ENCODE measurements at regions not wholly inside any gene's neighbourhood (a gene's known extent, or its start where the extent isn't known, plus 50 kb on each side); places are given as distances from the start of the nearest gene placed in this dataset.

DNA sequence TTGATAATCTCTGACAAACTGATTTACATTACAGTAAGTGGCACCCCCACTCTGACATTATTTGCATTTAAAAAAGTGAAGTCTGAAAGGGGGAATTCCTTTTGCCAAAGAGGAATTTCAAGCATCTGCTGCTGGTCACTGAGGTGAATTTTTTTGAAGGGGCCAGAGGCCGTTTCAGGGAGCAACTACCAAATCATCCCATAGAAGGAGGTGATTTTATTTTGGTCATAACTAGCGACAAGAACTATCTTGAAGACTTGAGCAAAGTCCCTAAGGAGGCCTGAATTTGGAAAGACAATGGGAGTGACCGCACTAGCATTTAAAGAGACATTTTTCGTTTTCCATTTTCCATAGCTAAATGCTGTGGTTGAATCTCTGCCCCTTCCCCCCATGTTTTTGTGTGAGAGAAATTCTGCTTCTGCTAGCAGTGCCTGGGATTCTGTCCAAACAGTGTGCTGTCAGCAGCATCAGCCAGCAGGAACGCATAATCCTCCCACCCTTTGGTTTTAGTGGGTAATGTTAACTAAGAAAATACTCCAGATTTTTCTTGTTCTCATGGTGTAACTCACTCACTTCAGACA is 110.1 kb upstream of the MED14 start:
- Histone ChIP-seq H3K4me1 (ENCODE audit: low read depth, poor library complexity, severe bottlenecking) (no peaks in the 10 kb centered on the region), H3K36me3 (ENCODE audit: insufficient read depth) (no peaks in the 10 kb centered on the region), H3K79me2 (ENCODE audit: insufficient read depth, low read depth) (no peaks in the 10 kb centered on the region), H3K27me3 (ENCODE audit: insufficient read depth, low read depth) (no peaks in the 10 kb centered on the region), H3K9ac (no peak overlapping the region), H3K4me2 (no peak overlapping the region), H3K4me3 (IDR thresholded peaks at IDR 0.05; ENCODE audit: insufficient read depth, low read depth, low read length) (no peak overlapping the region), H2AFZ (ENCODE audit: low read depth) (no peak overlapping the region), H3K27ac (no peak overlapping the region), H4K20me1 (ENCODE audit: insufficient read depth) (no peaks in the 10 kb centered on the region)
- TF ChIP-seq, protein P1, sequence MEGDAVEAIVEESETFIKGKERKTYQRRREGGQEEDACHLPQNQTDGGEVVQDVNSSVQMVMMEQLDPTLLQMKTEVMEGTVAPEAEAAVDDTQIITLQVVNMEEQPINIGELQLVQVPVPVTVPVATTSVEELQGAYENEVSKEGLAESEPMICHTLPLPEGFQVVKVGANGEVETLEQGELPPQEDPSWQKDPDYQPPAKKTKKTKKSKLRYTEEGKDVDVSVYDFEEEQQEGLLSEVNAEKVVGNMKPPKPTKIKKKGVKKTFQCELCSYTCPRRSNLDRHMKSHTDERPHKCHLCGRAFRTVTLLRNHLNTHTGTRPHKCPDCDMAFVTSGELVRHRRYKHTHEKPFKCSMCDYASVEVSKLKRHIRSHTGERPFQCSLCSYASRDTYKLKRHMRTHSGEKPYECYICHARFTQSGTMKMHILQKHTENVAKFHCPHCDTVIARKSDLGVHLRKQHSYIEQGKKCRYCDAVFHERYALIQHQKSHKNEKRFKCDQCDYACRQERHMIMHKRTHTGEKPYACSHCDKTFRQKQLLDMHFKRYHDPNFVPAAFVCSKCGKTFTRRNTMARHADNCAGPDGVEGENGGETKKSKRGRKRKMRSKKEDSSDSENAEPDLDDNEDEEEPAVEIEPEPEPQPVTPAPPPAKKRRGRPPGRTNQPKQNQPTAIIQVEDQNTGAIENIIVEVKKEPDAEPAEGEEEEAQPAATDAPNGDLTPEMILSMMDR (conservative IDR thresholded peaks at IDR 0.05; ENCODE audit: low read depth, low read length), result no peak

DNA sequence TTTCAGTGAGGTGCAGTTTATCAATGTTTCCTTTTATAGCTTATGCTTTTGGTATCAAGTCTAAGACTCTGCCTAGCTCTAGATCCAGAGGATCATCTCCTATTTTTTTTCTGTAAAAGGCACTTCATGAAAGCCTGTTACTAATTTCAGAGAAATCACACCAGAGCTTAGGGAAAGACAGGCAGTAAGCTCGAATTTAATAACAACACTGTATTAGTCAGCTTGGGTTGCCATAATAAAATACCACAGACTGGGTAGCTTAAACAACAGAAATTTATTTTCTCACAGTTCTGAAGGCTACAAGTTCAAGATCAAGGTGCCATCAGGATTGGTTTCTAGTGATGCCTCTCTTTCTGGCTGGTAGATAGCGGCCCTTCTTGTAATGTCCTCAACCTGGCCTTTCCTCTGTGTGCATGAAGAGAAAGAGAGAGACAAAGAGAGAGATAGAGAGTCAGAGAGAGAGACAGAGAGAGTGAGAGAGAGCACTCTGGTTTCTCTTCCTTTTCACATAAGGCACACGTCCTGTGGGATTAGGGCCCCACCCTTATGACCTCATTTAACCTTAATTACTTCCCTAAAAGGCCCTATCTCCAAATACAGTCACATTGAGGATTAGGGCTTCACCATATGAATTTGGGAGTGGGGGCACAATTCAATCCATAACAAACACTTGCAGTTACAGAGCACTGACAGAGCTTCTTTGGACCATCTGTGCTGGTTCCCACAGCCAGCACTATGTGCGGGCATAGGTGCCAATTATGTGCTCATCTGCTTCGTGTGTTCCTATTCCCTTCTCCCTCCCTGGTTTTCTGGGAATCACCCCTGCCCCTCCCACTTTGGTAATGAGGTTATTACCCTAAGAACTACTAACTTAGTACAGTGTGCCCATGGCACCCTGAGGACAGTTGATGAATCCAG is 114.8 kb upstream of the MED14 start:
- H4K20me1 ChIP-seq (ENCODE audit: insufficient read depth), result no peaks in the 10 kb centered on the region
- no peak overlapping the region for H3K4me3 ChIP-seq (IDR thresholded peaks at IDR 0.05; ENCODE audit: insufficient read depth, low read depth, low read length)
- H3K79me2 ChIP-seq (ENCODE audit: insufficient read depth, low read depth), result no peaks in the 10 kb centered on the region
- no peaks in the 10 kb centered on the region for H3K27me3 ChIP-seq (ENCODE audit: insufficient read depth, low read depth)
- no peaks in the 10 kb centered on the region for H3K36me3 ChIP-seq (ENCODE audit: insufficient read depth)
- no peak overlapping the region for H3K9ac ChIP-seq
- TF ChIP-seq, protein P1 (conservative IDR thresholded peaks at IDR 0.05; ENCODE audit: low read depth, low read length), result no peak
- H3K4me1 ChIP-seq (ENCODE audit: low read depth, poor library complexity, severe bottlenecking), result no peaks in the 10 kb centered on the region
- H3K4me2 ChIP-seq, result no peak overlapping the region
- no peak overlapping the region for H3K27ac ChIP-seq
- H2AFZ ChIP-seq (ENCODE audit: low read depth), result no peak overlapping the region

DNA sequence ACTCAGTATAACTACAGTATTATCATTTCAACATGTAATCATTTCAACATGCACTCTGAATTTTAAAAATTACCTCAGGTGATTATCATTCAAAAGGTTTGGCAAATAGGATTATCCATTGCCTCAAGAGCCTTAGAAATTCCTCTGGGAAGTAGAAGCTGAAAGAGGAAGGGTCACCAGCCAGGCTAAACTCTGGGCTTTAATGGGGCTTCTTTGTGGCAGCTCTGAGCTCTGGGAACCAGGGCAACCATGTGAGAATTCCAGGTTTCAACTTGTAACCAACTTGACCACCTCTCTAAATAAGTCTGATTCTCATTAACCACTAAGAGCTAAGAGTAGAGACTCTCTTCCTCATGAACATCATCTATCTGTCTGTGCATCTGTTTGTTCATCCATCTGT is 117.2 kb upstream of the MED14 start:
- no peak overlapping the region for H3K4me3 ChIP-seq (IDR thresholded peaks at IDR 0.05; ENCODE audit: insufficient read depth, low read depth, low read length)
- H3K4me1 ChIP-seq (ENCODE audit: low read depth, poor library complexity, severe bottlenecking), result no peaks in the 10 kb centered on the region
- no peak overlapping the region for H2AFZ ChIP-seq (ENCODE audit: low read depth)
- no peaks in the 10 kb centered on the region for H4K20me1 ChIP-seq (ENCODE audit: insufficient read depth)
- H3K27ac ChIP-seq, result no peak overlapping the region
- TF ChIP-seq, protein P1 (conservative IDR thresholded peaks at IDR 0.05; ENCODE audit: low read depth, low read length), result no peak
- H3K9ac ChIP-seq, result no peak overlapping the region
- H3K36me3 ChIP-seq (ENCODE audit: insufficient read depth), result no peaks in the 10 kb centered on the region
- H3K27me3 ChIP-seq (ENCODE audit: insufficient read depth, low read depth), result no peaks in the 10 kb centered on the region
- H3K79me2 ChIP-seq (ENCODE audit: insufficient read depth, low read depth), result no peaks in the 10 kb centered on the region
- no peak overlapping the region for H3K4me2 ChIP-seq

DNA sequence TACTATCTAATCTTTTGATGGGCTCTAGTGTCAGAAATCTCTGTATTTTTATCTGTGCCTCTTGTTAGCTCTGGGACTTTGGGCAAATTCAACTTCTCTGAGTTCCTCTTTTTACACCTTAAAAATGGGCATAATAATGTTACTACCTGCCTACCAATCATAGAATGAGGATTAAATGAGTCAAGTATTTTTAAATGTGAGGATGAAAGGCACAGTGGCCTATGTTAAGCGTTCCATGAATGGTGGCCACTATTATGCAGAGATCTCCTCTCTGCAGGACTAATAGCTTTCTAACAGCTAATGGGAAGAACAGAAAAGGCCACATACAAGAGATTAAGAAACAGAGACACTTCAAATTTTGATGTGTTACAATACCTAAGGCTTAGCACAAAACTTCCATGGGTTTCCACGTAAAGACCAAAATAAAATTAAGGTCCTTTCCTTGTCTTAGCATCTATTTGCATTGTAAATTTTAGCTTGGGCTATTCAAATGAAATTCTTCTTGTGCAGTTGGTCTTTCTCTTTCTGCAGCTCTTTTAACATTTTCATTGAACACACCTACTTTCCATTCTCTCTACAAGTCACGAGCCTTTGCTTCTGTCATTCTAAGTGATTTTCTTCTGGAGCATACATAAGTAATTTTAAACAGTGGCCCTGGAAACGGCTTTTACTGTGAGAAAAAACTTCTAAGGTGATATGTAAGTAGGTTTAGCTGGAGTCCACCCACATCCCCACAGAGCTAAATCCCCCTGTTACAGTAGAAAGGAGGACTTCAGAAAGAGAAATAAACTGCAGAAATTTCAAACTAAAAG is 117.9 kb upstream of the MED14 start:
- Histone ChIP-seq H3K27me3 (ENCODE audit: insufficient read depth, low read depth) (no peaks in the 10 kb centered on the region), H3K36me3 (ENCODE audit: insufficient read depth) (no peaks in the 10 kb centered on the region), H4K20me1 (ENCODE audit: insufficient read depth) (no peaks in the 10 kb centered on the region), H3K79me2 (ENCODE audit: insufficient read depth, low read depth) (no peaks in the 10 kb centered on the region), H3K4me3 (IDR thresholded peaks at IDR 0.05; ENCODE audit: insufficient read depth, low read depth, low read length) (no peak overlapping the region), H3K9ac (no peak overlapping the region), H2AFZ (ENCODE audit: low read depth) (no peak overlapping the region), H3K4me2 (no peak overlapping the region), H3K27ac (no peak overlapping the region), H3K4me1 (ENCODE audit: low read depth, poor library complexity, severe bottlenecking) (no peaks in the 10 kb centered on the region)
- TF ChIP-seq, protein P1 (conservative IDR thresholded peaks at IDR 0.05; ENCODE audit: low read depth, low read length), result no peak
